ENCODE measurements at regions not wholly inside any gene's neighbourhood (a gene's known extent, or its start where the extent isn't known, plus 50 kb on each side); places are given as distances from the start of the nearest gene placed in this dataset.
"Not testable (repeated sequence)": the region's sequence is repeated elsewhere in the genome, so short reads cannot be mapped to it uniquely, and the experiment has no call there.

DNA sequence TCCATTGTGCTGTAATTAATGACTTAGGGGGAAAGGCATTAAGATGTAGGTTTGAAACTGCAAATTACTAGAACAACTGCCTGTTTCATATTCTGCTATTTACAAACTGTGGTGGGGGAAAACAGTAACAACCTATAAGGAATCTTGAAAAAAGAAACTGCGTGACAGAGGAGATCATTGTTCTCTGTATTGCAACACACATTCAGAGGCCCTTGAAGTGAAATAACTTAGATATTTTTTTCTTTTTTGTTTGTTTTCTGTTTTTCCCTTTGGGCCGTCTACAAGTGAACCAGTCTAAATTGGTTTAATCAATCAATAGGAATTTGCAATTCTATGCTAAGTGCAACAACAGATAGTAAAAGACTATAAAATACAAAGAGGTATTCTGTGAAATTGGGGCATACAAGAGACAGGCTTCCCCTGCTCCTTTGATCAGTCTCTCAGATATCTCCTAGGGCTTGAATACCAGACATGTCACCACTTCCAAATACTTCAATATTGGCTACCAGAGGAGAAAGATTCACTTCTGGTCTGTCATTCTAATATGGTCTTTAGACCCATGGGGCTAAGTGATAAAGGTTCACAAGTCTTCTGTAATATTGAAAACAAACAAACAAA, 2055.1 kb upstream of the CELF4 start:
- DNase-seq (ENCODE audit: low read depth in 2 of 2) = no peak

- no peak for DNase-seq (ENCODE audit: low read depth in 2 of 2)
These were observed 2052.8 kb upstream of the CELF4 start for GRCh38 chr18:39618265-39619003.

DNA sequence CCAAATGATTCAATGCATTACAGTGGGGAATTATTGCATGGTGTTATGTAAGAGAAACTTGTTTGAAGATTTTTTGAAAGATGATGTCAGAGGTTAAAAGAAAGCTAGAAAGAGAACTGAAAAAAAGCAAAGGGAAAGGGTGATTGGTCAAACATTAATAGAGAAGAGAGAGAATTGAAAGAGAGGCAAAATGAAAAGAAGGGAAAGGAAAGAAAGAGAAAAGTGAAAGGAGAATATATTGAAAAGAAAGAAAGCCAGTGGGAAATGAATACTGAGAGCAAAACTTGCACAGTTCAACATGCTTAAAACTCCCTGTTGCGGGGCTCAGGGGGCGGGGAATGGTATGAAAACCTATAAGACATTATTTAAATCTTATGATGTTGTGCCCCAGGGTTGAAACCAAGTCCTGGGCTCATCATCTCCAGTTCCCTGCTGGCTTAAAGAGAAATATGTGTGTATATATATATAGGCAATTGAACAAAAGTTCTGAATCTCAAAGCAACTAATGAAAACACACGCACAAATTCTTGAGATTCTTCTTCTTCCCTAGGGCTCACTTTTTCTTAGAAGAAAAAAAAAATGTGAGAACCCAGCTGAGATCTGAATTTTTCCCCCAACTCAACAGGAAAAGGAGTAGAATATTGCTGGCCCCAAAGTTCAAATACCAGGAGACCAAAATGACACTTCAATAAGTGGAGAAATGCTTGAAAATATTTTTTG, 2045.9 kb upstream of the CELF4 start:
- no peak for DNase-seq (ENCODE audit: low read depth in 2 of 2)

GRCh38 chr18:39607034-39607433, 2041.4 kb upstream of the CELF4 start:
- DNase-seq (ENCODE audit: low read depth in 2 of 2) = no peak

- DNase-seq (ENCODE audit: low read depth in 2 of 2) = no peak
These were observed 2039.2 kb upstream of the CELF4 start for GRCh38 chr18:39604836-39605235.

GRCh38 chr18:39602131-39602530, 2036.5 kb upstream of the CELF4 start:
- no peak for DNase-seq (ENCODE audit: low read depth in 2 of 2)

DNA sequence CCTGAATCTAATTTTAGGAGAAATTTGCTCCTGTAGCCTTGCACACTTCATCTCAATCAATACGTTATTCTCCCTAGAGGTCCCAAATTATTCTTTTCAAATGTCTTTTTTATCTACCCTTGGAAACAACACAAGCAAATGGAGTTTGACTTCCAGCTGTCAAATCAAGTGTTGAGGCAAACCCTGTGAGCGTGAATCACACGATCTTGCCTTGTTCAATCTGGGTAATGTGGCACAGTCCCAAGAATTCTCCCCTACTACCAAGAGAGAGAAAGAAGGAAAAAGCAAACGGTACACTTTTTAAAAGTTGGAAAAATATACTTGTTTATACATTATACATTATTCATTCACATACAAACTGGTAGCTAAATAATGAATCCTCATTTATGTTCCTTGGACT, 2035.3 kb upstream of the CELF4 start:
- DNase-seq (ENCODE audit: low read depth in 2 of 2) = no peak

- DNase-seq (ENCODE audit: low read depth in 2 of 2) = no peak
These were observed 2033.7 kb upstream of the CELF4 start for GRCh38 chr18:39599251-39599650.

- no peak for DNase-seq (ENCODE audit: low read depth in 2 of 2)
These were observed 2031.3 kb upstream of the CELF4 start for GRCh38 chr18:39596891-39597290.

DNA sequence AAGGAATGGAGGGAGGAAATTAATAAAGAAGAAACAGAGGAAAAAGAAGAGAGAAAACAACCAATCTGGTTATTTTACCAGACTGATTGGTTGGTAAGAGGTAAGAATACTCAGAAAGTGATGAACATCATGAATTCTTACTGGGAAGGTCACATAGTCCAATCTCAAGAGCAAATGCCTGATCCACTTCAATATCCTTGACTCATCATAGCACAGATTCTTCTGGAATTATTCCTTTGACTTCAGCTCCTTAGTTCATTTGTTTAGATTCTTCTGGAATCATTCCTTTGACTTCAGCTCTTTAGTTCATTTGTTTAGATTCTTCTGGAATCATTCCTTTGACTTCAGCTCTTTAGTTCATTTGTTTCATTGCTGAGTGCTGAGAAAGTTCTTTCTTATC, 2030.6 kb upstream of the CELF4 start:
- no peak for DNase-seq (ENCODE audit: low read depth in 2 of 2)

DNA sequence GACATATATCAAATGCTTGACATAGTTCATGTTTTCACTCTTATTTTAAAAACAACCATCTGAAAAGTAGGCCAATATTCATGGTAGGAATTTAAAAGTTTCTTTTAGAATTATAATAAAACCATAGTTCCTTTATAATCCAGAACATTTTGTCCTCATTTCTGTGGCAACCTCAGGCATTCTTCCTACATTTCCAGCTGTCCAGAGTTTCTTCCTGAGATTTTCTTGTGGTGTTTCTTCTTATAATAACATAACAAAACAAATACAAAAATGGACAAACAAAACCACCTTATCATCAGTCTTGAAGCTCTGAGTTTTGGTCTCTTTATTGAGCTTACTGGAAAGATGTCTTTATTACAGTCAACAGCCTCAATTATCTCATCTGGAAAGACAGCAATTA, 2028.6 kb upstream of the CELF4 start:
- no peak for DNase-seq (ENCODE audit: low read depth in 2 of 2)

DNA sequence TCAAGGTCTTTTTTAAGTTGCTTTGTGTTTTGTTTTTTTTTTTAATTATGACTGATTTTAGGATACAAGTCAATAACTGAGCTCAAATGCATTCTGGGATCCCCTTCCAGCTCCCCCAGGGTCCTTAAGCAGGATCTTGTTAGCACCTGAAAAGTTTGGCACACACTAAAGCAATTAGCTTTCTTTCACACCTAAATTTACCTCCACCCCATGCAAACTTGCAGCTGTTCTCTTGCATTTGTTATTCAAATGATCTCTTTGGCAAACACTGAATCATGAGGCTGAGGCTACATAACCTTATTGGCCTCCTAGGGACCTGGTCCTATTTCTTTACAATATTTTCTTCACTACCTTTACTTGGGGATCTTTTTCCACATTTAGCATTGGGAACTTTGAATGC, 2026.1 kb upstream of the CELF4 start:
- no peak for DNase-seq (ENCODE audit: low read depth in 2 of 2)

DNA sequence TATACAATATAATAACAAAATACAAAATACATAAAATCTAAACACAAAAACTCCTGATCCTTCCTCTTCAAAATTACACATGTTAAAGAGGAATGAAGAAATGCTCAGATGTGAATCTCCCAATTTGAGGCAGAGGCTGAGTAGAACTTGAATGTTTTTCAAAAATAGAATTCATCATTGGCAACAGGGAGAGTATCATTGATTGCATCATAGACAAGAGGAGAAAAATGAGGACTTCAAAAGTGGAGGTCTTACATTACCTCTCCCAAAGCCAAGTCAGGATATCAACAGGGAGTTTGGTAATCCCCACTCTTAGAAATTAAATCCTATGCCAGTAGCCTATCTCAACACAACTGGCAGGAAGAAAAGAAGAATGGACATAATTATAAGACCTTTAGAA, 2023.9 kb upstream of the CELF4 start:
- no peak for DNase-seq (ENCODE audit: low read depth in 2 of 2)

DNA sequence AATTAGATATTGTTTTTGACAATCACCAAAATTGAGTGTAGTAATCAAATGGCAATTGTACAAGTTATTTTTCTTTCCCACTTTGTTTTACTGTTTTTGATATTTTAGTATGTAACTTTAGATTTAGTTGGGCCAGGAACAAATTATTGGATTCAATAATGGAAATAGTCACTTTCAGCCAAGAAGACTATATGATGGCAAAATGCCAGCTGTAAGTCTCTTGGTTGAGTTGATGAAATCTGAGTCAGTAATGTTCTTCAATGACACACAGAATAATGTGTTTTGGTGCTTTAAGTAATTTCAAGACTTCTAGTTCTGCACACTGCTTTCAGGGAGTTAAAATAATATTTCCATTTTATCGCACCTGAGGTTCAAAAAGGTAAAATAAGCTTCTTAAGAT, 2022.0 kb upstream of the CELF4 start:
- DNase-seq (ENCODE audit: low read depth in 2 of 2) = no peak

- DNase-seq (ENCODE audit: low read depth in 2 of 2) = no peak
These were observed 2021.1 kb upstream of the CELF4 start for GRCh38 chr18:39586741-39587140.

GRCh38 chr18:39574897-39575296, 2009.3 kb upstream of the CELF4 start:
- DNase-seq (ENCODE audit: low read depth in 2 of 2) = no peak

DNA sequence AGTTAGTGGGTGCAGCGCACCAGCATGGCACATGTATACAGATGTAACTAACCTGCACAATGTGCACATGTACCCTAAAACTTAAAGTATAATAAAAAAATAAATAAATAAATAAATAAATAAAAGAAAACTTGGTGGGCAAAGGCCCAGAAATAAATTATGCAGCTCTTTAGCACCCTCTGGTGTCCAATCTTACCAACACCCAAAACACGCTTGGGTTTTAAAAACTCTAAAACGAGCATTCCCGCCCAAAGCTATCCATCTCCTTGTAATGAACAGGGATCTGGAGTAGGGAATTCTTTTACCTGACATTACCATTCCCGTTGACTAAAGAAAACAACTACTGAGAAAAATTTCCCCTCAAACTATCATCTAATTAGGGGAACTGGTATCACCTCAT, 2005.9 kb upstream of the CELF4 start:
- no peak for DNase-seq (ENCODE audit: low read depth in 2 of 2)

GRCh38 chr18:39565551-39566230, 2000.1 kb upstream of the CELF4 start:
- DNase-seq (ENCODE audit: low read depth in 2 of 2) = not testable (repeated sequence)

- no peak for DNase-seq (ENCODE audit: low read depth in 2 of 2)
These were observed 1999.1 kb upstream of the CELF4 start for GRCh38 chr18:39564716-39565115.

DNA sequence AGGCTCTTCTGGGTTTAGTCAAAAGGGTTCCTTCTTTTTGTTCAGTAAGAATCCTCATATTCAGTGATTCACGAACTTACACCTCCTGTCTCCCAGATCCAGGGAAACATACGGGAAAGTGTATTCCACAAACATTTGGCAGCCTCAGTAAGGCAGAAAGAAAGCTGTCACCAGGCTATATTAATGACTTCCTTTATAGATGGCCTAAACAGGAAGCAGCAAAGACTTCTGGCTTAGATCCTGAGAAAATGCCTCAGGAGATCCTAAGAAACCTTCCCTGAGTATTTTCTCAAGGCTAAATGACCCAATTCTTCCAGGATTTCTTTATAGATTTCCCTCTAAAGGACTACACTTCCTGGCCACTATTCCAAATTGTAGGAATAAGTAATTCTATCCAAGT, 1995.5 kb upstream of the CELF4 start:
- DNase-seq (ENCODE audit: low read depth in 2 of 2) = no peak

DNA sequence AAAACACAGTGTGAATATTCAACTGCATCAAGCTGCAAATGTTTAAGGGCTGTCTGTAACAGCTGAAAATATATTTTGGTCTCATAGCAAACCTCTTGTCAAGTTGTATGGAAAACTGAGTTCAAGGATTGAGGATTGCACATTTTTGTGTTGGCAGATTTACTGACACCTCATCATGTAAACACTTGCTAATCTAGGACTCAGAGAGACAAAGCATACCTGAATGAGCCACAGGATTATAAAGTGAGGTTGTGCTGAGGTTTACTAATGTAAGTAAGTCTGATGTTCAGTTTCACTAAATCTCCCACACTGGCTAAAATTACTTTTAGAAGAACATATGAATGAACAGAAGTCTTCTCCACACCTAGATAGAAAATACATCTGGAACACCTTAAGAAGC, 1993.1 kb upstream of the CELF4 start:
- no peak for DNase-seq (ENCODE audit: low read depth in 2 of 2)

- no peak for DNase-seq (ENCODE audit: low read depth in 2 of 2)
These were observed 1989.9 kb upstream of the CELF4 start for GRCh38 chr18:39555496-39555895.

- DNase-seq (ENCODE audit: low read depth in 2 of 2) = no peak
These were observed 1985.1 kb upstream of the CELF4 start for GRCh38 chr18:39550701-39551100.

Measured in stimulated activated CD4-positive, alpha-beta T cell treated with anti-CD3 and anti-CD28 coated beads, Interleukin-1b, Interleukin-23, amount 100 ng/mL, for 4 hours (primary cell).